ENCODE measurements at regions not wholly inside any gene's neighbourhood (a gene's known extent, or its start where the extent isn't known, plus 50 kb on each side); places are given as distances from the start of the nearest gene placed in this dataset.

DNA sequence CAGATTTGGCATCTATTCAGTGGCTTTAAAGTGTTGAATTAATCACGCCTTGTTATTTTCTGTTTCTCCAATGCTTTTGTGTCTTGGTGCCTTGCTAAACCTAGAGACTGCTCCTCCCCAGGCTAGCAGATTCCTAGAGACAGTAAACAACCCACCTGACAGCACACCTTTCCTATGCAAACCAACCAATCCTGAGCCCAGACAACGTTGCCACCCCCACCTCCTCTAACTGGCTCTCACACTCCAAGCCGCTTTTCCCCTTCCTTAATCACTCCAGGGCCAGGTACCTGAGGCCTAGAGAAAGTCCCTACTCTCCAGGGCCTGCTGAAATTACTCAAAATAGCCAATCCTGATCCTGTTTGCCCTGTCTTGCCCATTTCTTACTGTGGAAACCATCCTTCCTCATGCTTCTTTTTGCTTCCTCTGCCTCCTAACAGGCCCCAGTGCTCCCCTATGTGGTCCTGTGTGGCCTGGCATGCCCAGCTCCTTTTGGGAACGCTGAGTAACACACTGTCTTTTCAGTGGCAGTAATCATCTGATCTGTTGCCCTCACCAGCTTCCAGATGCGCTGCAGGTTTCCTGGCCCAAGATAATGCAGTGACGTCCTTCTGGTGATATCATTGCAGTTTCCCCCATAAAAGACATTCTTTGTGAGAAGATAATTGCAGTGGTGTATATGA, 53.4 kb downstream of the GAS1 start:
- TF ChIP-seq, protein P1, sequence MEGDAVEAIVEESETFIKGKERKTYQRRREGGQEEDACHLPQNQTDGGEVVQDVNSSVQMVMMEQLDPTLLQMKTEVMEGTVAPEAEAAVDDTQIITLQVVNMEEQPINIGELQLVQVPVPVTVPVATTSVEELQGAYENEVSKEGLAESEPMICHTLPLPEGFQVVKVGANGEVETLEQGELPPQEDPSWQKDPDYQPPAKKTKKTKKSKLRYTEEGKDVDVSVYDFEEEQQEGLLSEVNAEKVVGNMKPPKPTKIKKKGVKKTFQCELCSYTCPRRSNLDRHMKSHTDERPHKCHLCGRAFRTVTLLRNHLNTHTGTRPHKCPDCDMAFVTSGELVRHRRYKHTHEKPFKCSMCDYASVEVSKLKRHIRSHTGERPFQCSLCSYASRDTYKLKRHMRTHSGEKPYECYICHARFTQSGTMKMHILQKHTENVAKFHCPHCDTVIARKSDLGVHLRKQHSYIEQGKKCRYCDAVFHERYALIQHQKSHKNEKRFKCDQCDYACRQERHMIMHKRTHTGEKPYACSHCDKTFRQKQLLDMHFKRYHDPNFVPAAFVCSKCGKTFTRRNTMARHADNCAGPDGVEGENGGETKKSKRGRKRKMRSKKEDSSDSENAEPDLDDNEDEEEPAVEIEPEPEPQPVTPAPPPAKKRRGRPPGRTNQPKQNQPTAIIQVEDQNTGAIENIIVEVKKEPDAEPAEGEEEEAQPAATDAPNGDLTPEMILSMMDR (IDR thresholded peaks at IDR 0.05) = no peak

DNA sequence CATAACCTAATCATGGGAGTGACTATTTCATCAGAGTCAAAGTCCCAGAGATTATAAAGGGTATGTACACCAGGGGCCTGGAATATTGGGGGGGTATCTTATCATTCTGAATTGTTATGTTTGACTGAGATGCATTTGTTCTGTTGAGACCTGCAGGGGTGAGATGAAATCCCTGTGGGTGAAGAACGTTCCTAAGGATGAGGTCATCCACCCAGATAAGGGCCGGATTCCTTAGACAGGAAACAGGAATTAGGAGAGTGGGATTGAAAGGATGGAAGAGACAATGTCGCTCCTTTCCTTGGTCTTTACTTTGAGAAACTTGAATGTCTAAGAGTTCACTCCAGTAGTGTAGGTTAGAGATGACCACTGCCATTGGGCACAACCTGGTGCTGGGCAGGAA, 54.7 kb downstream of the GAS1 start:
- TF ChIP-seq, protein P1 (IDR thresholded peaks at IDR 0.05) = no peak

DNA sequence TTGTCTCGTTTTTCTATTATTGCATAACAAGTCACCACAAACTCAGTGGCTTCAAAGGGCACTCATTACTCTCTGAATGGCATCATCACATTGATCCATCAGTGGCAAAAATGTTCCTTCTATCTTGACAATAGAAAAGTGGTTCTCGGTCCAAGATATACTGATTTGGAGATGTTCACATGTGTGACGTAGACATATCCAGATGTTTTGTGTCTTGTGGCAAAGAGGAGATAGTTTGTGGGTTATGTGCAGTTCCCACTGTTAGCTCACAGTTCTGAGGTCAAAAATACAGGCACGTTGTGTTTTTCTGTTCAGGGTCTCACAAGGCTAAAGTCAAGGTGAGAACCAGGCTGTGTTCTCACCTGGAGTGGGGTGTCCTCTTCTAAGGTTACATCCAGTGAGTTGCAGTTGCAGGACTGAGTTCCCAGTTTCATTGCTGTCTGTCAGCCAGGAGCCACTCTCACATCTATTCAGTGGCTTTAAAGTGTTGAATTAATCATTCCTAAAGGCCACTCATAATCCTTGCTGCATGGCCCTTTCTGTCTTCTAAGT, 55.3 kb downstream of the GAS1 start:
- TF ChIP-seq, protein P1 (IDR thresholded peaks at IDR 0.05) = no peak

DNA sequence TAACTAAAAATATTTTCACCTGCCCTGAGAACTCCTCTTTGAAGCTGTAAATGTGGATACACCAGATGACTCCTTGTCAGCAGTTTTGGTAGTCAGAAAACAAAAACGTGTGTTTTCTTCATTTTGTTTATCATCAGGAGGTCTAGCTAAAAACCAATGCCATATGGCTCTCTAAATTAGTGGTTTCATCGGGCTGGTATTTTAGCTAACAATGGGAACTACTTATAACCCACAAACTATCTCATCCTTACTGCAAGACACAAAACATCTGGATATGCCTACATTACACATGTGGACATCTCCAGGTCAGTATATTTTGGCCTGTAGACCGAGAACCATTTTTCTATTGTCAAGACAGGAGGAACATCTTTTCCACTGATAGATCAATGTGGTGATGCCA, 56.2 kb downstream of the GAS1 start:
- TF ChIP-seq, protein P1 (IDR thresholded peaks at IDR 0.05) = no peak

DNA sequence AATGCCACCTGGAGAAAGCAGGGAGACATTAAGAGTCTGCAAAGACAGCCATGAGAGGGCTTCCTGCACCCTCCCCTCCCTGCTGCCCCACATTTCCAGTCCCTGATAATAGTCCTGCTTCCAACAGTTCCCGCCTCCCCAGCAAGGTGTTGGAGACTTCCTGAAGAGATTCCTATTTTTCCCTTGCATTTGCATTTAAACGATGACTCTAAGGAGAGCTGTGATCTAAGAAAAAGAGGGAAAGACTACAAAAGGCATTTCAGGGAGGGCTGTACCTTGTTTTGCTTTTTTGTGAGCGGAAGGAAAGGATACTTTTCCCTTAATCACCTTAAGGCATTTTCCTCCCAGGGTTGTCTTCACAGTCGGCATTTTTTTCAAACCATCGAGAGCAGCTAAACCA, 62.1 kb downstream of the GAS1 start:
- TF ChIP-seq, protein P1 (IDR thresholded peaks at IDR 0.05) = no peak

DNA sequence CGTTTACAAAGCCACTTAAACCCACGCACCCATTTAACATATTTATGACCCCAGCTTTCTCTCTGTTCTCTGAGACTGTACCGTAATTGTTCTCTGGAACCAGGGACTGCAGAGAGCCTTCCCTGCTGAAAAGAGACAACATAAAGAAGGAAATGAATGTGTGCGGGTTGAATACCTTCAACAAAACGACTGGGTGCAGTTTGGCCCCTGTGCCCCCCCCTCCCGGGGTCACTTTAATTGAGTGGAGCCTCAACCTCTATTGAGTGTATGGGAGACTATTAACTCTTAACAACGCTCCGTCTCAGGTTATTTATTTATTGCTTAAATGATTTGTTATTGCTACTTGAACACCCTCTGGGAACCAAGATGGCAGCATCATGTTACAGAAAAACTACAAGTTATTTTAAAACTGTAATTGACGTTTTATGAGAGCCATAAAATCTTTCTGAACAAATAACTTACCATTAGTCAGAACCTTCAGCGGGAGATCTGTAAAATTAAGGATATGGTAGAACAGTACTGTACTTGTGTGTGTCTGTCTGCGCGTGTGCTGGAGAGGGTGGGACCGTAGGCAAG, 70.6 kb downstream of the GAS1 start:
- TF ChIP-seq, protein P1 (IDR thresholded peaks at IDR 0.05) = no peak

DNA sequence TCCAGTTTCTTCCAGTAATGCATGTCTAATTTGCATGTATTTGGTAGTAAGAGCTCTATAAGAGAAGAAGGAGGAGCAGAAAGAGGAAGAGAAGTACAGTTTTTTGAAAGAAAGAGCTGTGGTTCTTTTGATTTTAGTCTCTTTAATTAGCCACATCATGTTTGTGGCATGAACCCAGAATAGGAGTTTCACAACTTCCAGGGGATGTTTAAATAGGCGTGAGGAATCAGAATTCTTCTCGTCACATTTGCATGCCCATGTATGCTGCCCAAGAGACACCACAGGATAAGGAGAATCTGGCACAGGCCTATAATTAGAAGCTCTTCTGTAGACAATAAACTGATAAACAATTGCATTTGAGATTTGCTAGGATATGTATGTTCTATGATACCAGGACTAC, 78.7 kb downstream of the GAS1 start:
- TF ChIP-seq, protein P1 (IDR thresholded peaks at IDR 0.05) = no peak
